ENCODE measurements at regions not wholly inside any gene's neighbourhood (a gene's known extent, or its start where the extent isn't known, plus 50 kb on each side); places are given as distances from the start of the nearest gene placed in this dataset.

GRCh38 chr10:130443066-130443465, 306.9 kb downstream of the GLRX3 start:
- Histone ChIP-seq H3K79me2 (ENCODE audit: insufficient read depth) (no peaks in the 10 kb centered on the region), H3K9ac (no peak overlapping the region), H3K4me2 (ENCODE audit: unreplicated experiment) (no peak overlapping the region), H3K9me2 (ENCODE audit: insufficient read depth) (no peaks in the 10 kb centered on the region), H3F3A (ENCODE audit: insufficient read depth) (no peaks in the 10 kb centered on the region), H3K36me3 (ENCODE audit: low read depth) (no peaks in the 10 kb centered on the region), H3K4me1 (ENCODE audit: insufficient read depth) (no peaks in the 10 kb centered on the region), H4K20me1 (ENCODE audit: insufficient read depth) (no peaks in the 10 kb centered on the region), H3K27ac (no peak overlapping the region), H3K9me3 (ENCODE audit: low read depth) (no peaks in the 10 kb centered on the region), H3K4me3 (no peak overlapping the region), H2AFZ (no peak overlapping the region), H3K27me3 (replicated peaks; ENCODE audit: insufficient read depth) (no peaks in the 10 kb centered on the region)
- 18 to 20% methylated on average over 7 of the region's 7 CpGs for WGBS, 2 experiments (ENCODE audit: low coverage in 1 of 2, low lambda C conversion rate in 2 of 2, missing lambda C conversion rate in 2 of 2)
- TF ChIP-seq EZH2 (IDR thresholded peaks at IDR 0.05; ENCODE audit: insufficient read depth, poor library complexity, severe bottlenecking): no peak
- no peak for TF ChIP-seq EZH2phosphoT487 (IDR thresholded peaks at IDR 0.05; ENCODE audit: insufficient read depth, low read depth)
- in situ Hi-C loops (cut with MboI): no loop called here
- DNase-seq: no peak

- Histone ChIP-seq H3K9ac (no peak overlapping the region), H3K4me1 (ENCODE audit: insufficient read depth) (no peaks in the 10 kb centered on the region), H3F3A (ENCODE audit: insufficient read depth) (no peaks in the 10 kb centered on the region), H3K79me2 (ENCODE audit: insufficient read depth) (no peaks in the 10 kb centered on the region), H3K27ac (no peak overlapping the region), H3K4me3 (no peak overlapping the region), H4K20me1 (ENCODE audit: insufficient read depth) (no peaks in the 10 kb centered on the region), H3K27me3 (replicated peaks; ENCODE audit: insufficient read depth) (no peaks in the 10 kb centered on the region), H3K9me3 (ENCODE audit: low read depth) (no peaks in the 10 kb centered on the region), H2AFZ (no peak overlapping the region), H3K9me2 (ENCODE audit: insufficient read depth) (no peaks in the 10 kb centered on the region), H3K36me3 (ENCODE audit: low read depth) (no peaks in the 10 kb centered on the region), H3K4me2 (ENCODE audit: unreplicated experiment) (no peak overlapping the region)
- no peak for TF ChIP-seq EZH2phosphoT487 (IDR thresholded peaks at IDR 0.05; ENCODE audit: insufficient read depth, low read depth)
- no peak for DNase-seq
- in situ Hi-C loops (cut with MboI): no loop called here
- 44 to 49% methylated on average over 21 of the region's 21 CpGs for WGBS, 2 experiments (ENCODE audit: low coverage in 1 of 2, low lambda C conversion rate in 2 of 2, missing lambda C conversion rate in 2 of 2)
These were observed 317.0 kb downstream of the GLRX3 start for GRCh38 chr10:130453036-130453720.

GRCh38 chr10:130453721-130454542, 317.7 kb downstream of the GLRX3 start:
- Histone ChIP-seq H3K4me2 (ENCODE audit: unreplicated experiment) (no peak overlapping the region), H3K27me3 (replicated peaks; ENCODE audit: insufficient read depth) (no peaks in the 10 kb centered on the region), H3K4me3 (no peak overlapping the region), H3K9me3 (ENCODE audit: low read depth) (no peaks in the 10 kb centered on the region), H3F3A (ENCODE audit: insufficient read depth) (no peaks in the 10 kb centered on the region), H3K9me2 (ENCODE audit: insufficient read depth) (no peaks in the 10 kb centered on the region), H3K9ac (no peak overlapping the region), H3K36me3 (ENCODE audit: low read depth) (no peaks in the 10 kb centered on the region), H2AFZ (no peak overlapping the region), H3K27ac (no peak overlapping the region), H3K79me2 (ENCODE audit: insufficient read depth) (no peaks in the 10 kb centered on the region), H4K20me1 (ENCODE audit: insufficient read depth) (no peaks in the 10 kb centered on the region), H3K4me1 (ENCODE audit: insufficient read depth) (no peaks in the 10 kb centered on the region)
- TF ChIP-seq EZH2phosphoT487 (IDR thresholded peaks at IDR 0.05; ENCODE audit: insufficient read depth, low read depth) (no peak), EZH2 (IDR thresholded peaks at IDR 0.05; ENCODE audit: insufficient read depth, poor library complexity, severe bottlenecking) (no peak)
- in situ Hi-C loops (cut with MboI): no loop called here
- 32 to 37% methylated on average over 17 of the region's 17 CpGs for WGBS, 2 experiments (ENCODE audit: low coverage in 1 of 2, low lambda C conversion rate in 2 of 2, missing lambda C conversion rate in 2 of 2)
- no peak for DNase-seq

GRCh38 chr10:130454543-130455000, 318.4 kb downstream of the GLRX3 start:
- H3K9me3 ChIP-seq (ENCODE audit: low read depth): no peaks in the 10 kb centered on the region
- TF ChIP-seq EZH2phosphoT487 (IDR thresholded peaks at IDR 0.05; ENCODE audit: insufficient read depth, low read depth): no peak
- no peak for TF ChIP-seq EZH2 (IDR thresholded peaks at IDR 0.05; ENCODE audit: insufficient read depth, poor library complexity, severe bottlenecking)
- 25 to 33% methylated on average over 7 of the region's 7 CpGs for WGBS, 2 experiments (ENCODE audit: low coverage in 1 of 2, low lambda C conversion rate in 2 of 2, missing lambda C conversion rate in 2 of 2)
- H3K27ac ChIP-seq: no peak overlapping the region
- DNase-seq: no peak
- H3K4me3 ChIP-seq: no peak overlapping the region
- no peaks in the 10 kb centered on the region for H3F3A ChIP-seq (ENCODE audit: insufficient read depth)
- no peak overlapping the region for H2AFZ ChIP-seq
- no peak overlapping the region for H3K4me2 ChIP-seq (ENCODE audit: unreplicated experiment)
- in situ Hi-C loops (cut with MboI): no loop called here
- H3K9ac ChIP-seq: no peak overlapping the region
- no peaks in the 10 kb centered on the region for H3K27me3 ChIP-seq (replicated peaks; ENCODE audit: insufficient read depth)
- H4K20me1 ChIP-seq (ENCODE audit: insufficient read depth): no peaks in the 10 kb centered on the region
- H3K36me3 ChIP-seq (ENCODE audit: low read depth): no peaks in the 10 kb centered on the region
- H3K9me2 ChIP-seq (ENCODE audit: insufficient read depth): no peaks in the 10 kb centered on the region
- H3K79me2 ChIP-seq (ENCODE audit: insufficient read depth): no peaks in the 10 kb centered on the region
- H3K4me1 ChIP-seq (ENCODE audit: insufficient read depth): no peaks in the 10 kb centered on the region

All from GM23248 (cell line).